ENCODE measurements at regions not wholly inside any gene's neighbourhood (a gene's known extent, or its start where the extent isn't known, plus 50 kb on each side); places are given as distances from the start of the nearest gene placed in this dataset.

DNA sequence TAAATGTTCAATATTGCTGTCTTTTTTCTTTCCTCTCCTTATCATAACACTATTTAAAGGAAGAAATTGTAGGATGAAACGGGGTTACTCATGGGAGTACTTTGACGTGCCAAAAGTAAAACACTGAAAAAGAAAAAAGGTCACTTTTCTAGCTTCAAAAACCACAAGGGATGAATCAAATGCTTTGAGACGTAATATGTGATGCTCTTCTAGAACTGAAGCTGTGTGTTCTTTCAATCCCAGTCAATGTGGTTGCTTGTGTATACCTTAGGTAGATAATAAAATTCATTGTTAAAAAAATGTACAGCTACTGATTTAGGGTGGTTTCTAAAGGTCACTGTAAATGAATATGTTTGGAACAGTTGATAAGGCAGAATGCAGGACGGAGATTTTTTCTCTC, 538.8 kb upstream of the ZNF717 start:
- Histone ChIP-seq H3K79me1 (ENCODE audit: low read length) (no peaks in the 10 kb centered on the region), H3K9ac (ENCODE audit: low read length) (no peak overlapping the region), H2AFZ (ENCODE audit: insufficient read depth, low read length, poor library complexity) (no peak overlapping the region), H3K4me2 (ENCODE audit: low read length) (no peak overlapping the region), H3K23ac (ENCODE audit: low read length) (no peak overlapping the region), H4K91ac (ENCODE audit: low read depth, low read length) (no peak overlapping the region), H3K18ac (ENCODE audit: low read length) (no peak overlapping the region), H4K12ac (ENCODE audit: low read depth, low read length) (no peak overlapping the region), H3K27me3 (ENCODE audit: insufficient read depth, low read length) (no peaks in the 10 kb centered on the region), H3K9me3 (ENCODE audit: insufficient read depth, low read depth, low read length) (no peaks in the 10 kb centered on the region), H2BK120ac (ENCODE audit: insufficient read depth, low read length, poor library complexity) (no peak overlapping the region), H3K27ac (ENCODE audit: low read depth, low read length) (no peak overlapping the region), H2AK5ac (ENCODE audit: low read length) (no peak overlapping the region), H3K79me2 (ENCODE audit: control insufficient read depth, insufficient read depth, low read length, poor library complexity) (no peaks in the 10 kb centered on the region), H3K4ac (ENCODE audit: low read depth, low read length) (no peak overlapping the region), H4K8ac (ENCODE audit: low read depth, low read length) (no peak overlapping the region), H3K4me1 (ENCODE audit: control insufficient read depth in 1 of 2, insufficient read depth in 2 of 2, low read length in 2 of 2) (no peaks in the 10 kb centered on the region), H3K36me3 (ENCODE audit: control insufficient read depth in 1 of 2, insufficient read depth in 2 of 2, low read length in 2 of 2) (no peaks in the 10 kb centered on the region), H3K14ac (ENCODE audit: low read length) (no peak overlapping the region), H3K4me3 (ENCODE audit: low read depth, low read length) (no peak overlapping the region), H2BK5ac (ENCODE audit: low read depth, low read length, poor library complexity) (no peak overlapping the region), H2BK12ac (ENCODE audit: low read length) (no peak overlapping the region)
- WGBS (ENCODE audit: extremely low coverage, insufficient coverage, insufficient read length), result no CpG with 5 or more reads among the region's 4 CpGs
- DNase-seq, result no peak

DNA sequence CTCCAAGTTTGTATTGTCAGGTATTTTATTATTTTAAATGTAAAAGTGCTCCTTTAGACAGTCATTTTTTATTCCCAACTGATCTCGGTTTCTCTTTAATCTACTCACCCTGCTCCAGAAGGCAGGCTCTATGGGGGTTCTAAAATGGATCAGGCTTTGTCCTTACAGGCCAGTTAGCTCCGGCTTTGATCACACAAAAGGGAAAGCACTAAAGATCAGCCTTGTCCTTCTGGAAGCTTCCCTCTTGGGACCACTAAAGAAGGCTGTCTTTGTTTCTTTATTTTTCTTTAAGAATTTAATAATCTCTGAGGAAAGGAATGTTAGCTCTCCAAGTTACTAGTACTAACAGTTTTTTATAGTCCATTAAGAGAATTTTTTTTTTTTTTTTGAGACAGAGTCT, 560.5 kb upstream of the ZNF717 start:
- no CpG with 5 or more reads among the region's 2 CpGs for WGBS (ENCODE audit: extremely low coverage, insufficient coverage, insufficient read length)
- H3K14ac ChIP-seq (ENCODE audit: low read length), result no peak overlapping the region
- H3K23ac ChIP-seq (ENCODE audit: low read length), result no peak overlapping the region
- H3K4ac ChIP-seq (ENCODE audit: low read depth, low read length), result no peak overlapping the region
- H3K27me3 ChIP-seq (ENCODE audit: insufficient read depth, low read length), result no peaks in the 10 kb centered on the region
- no peaks in the 10 kb centered on the region for H3K36me3 ChIP-seq (ENCODE audit: control insufficient read depth in 1 of 2, insufficient read depth in 2 of 2, low read length in 2 of 2)
- H3K27ac ChIP-seq (ENCODE audit: low read depth, low read length), result no peak overlapping the region
- no peak overlapping the region for H3K18ac ChIP-seq (ENCODE audit: low read length)
- H2BK120ac ChIP-seq (ENCODE audit: insufficient read depth, low read length, poor library complexity), result no peak overlapping the region
- H2BK5ac ChIP-seq (ENCODE audit: low read depth, low read length, poor library complexity), result no peak overlapping the region
- peaks cover 2% of the 10 kb centered on the region for H3K9me3 ChIP-seq (ENCODE audit: insufficient read depth, low read depth, low read length)
- no peak overlapping the region for H4K91ac ChIP-seq (ENCODE audit: low read depth, low read length)
- no peaks in the 10 kb centered on the region for H3K4me1 ChIP-seq (ENCODE audit: control insufficient read depth in 1 of 2, insufficient read depth in 2 of 2, low read length in 2 of 2)
- H4K8ac ChIP-seq (ENCODE audit: low read depth, low read length), result no peak overlapping the region
- no peaks in the 10 kb centered on the region for H3K79me2 ChIP-seq (ENCODE audit: control insufficient read depth, insufficient read depth, low read length, poor library complexity)
- DNase-seq, result no peak
- H2AFZ ChIP-seq (ENCODE audit: insufficient read depth, low read length, poor library complexity), result no peak overlapping the region
- H3K9ac ChIP-seq (ENCODE audit: low read length), result no peak overlapping the region
- no peak overlapping the region for H3K4me3 ChIP-seq (ENCODE audit: low read depth, low read length)
- H2AK5ac ChIP-seq (ENCODE audit: low read length), result no peak overlapping the region
- no peak overlapping the region for H2BK12ac ChIP-seq (ENCODE audit: low read length)
- H3K4me2 ChIP-seq (ENCODE audit: low read length), result no peak overlapping the region
- no peaks in the 10 kb centered on the region for H3K79me1 ChIP-seq (ENCODE audit: low read length)
- no peak overlapping the region for H4K12ac ChIP-seq (ENCODE audit: low read depth, low read length)

DNA sequence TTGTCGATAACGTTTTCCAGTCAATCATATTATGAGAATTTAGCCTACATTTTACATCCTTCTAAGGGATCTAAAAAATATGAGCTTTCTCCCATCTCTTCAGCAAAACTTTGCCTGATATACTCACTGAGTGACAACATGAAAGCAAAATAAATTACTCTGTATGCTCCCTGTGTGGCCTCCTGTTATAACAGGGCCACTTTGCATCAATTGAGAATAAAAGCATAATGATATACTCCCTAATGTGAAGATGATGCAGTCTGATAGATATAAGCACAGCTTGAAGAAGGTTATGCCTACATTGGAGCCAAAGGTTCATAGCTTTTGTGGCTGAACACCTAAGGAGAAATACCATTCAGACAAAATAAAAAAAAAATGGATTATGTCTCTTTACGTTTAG, 561.3 kb upstream of the ZNF717 start:
- Histone ChIP-seq H3K36me3 (ENCODE audit: control insufficient read depth in 1 of 2, insufficient read depth in 2 of 2, low read length in 2 of 2) (no peaks in the 10 kb centered on the region), H2AFZ (ENCODE audit: insufficient read depth, low read length, poor library complexity) (no peak overlapping the region), H3K18ac (ENCODE audit: low read length) (no peak overlapping the region), H3K27me3 (ENCODE audit: insufficient read depth, low read length) (no peaks in the 10 kb centered on the region), H2BK5ac (ENCODE audit: low read depth, low read length, poor library complexity) (no peak overlapping the region), H3K27ac (ENCODE audit: low read depth, low read length) (no peak overlapping the region), H4K8ac (ENCODE audit: low read depth, low read length) (no peak overlapping the region), H3K9me3 (ENCODE audit: insufficient read depth, low read depth, low read length) (peaks cover 2% of the 10 kb centered on the region), H4K91ac (ENCODE audit: low read depth, low read length) (no peak overlapping the region), H3K23ac (ENCODE audit: low read length) (no peak overlapping the region), H3K4me3 (ENCODE audit: low read depth, low read length) (no peak overlapping the region), H3K14ac (ENCODE audit: low read length) (no peak overlapping the region), H4K12ac (ENCODE audit: low read depth, low read length) (no peak overlapping the region), H3K4me2 (ENCODE audit: low read length) (no peak overlapping the region), H3K79me2 (ENCODE audit: control insufficient read depth, insufficient read depth, low read length, poor library complexity) (no peaks in the 10 kb centered on the region), H2BK12ac (ENCODE audit: low read length) (no peak overlapping the region), H2BK120ac (ENCODE audit: insufficient read depth, low read length, poor library complexity) (no peak overlapping the region), H3K9ac (ENCODE audit: low read length) (no peak overlapping the region), H3K4ac (ENCODE audit: low read depth, low read length) (no peak overlapping the region), H2AK5ac (ENCODE audit: low read length) (no peak overlapping the region), H3K4me1 (ENCODE audit: control insufficient read depth in 1 of 2, insufficient read depth in 2 of 2, low read length in 2 of 2) (no peaks in the 10 kb centered on the region), H3K79me1 (ENCODE audit: low read length) (no peaks in the 10 kb centered on the region)
- no CpG with 5 or more reads among the region's 3 CpGs for WGBS (ENCODE audit: extremely low coverage, insufficient coverage, insufficient read length)
- no peak for DNase-seq

DNA sequence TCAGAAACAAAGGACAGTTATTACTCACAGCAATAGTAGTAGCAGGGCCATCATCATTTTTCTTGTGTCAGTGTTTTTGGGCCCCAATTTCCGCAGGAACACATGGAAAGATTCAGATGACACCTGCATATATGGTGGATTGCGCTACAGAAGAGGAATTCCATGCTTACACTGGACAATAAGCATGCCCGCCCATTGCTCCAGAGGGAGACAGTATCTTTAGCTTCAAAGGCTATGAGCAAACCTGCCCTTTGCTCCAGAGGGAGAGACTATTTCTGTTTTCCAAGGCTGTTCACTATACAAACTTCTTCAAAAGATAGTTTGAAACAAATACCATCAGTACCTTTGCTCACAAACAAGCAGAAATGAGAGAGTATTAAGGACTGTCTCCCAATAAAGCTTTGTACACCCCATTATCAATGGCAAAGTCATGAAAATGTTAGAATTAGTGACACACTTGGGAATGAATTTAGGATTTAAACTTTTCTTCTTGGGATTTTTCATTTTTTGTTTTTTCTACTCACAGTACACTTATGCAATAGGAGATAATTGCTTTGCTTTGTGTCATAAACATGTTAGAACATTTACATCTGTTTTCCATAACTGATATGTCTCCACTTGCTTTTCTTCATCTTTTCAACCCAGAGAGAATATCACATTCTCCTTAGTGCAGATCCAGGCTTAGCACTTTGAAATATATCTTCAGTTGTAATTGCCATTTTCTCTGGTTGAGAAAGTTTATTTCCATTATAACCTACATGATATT, 564.5 kb upstream of the ZNF717 start:
- Histone ChIP-seq H3K4me2 (ENCODE audit: low read length) (no peak overlapping the region), H3K18ac (ENCODE audit: low read length) (no peak overlapping the region), H3K36me3 (ENCODE audit: control insufficient read depth in 1 of 2, insufficient read depth in 2 of 2, low read length in 2 of 2) (no peaks in the 10 kb centered on the region), H2BK120ac (ENCODE audit: insufficient read depth, low read length, poor library complexity) (no peak overlapping the region), H2AK5ac (ENCODE audit: low read length) (no peak overlapping the region), H3K4ac (ENCODE audit: low read depth, low read length) (no peak overlapping the region), H2BK5ac (ENCODE audit: low read depth, low read length, poor library complexity) (no peak overlapping the region), H3K27me3 (ENCODE audit: insufficient read depth, low read length) (no peaks in the 10 kb centered on the region), H2AFZ (ENCODE audit: insufficient read depth, low read length, poor library complexity) (no peak overlapping the region), H3K79me1 (ENCODE audit: low read length) (no peaks in the 10 kb centered on the region), H3K14ac (ENCODE audit: low read length) (no peak overlapping the region), H3K79me2 (ENCODE audit: control insufficient read depth, insufficient read depth, low read length, poor library complexity) (no peaks in the 10 kb centered on the region), H3K9me3 (ENCODE audit: insufficient read depth, low read depth, low read length) (peaks cover 2% of the 10 kb centered on the region), H3K27ac (ENCODE audit: low read depth, low read length) (no peak overlapping the region), H3K9ac (ENCODE audit: low read length) (no peak overlapping the region), H2BK12ac (ENCODE audit: low read length) (no peak overlapping the region), H3K4me3 (ENCODE audit: low read depth, low read length) (no peak overlapping the region), H3K4me1 (ENCODE audit: control insufficient read depth in 1 of 2, insufficient read depth in 2 of 2, low read length in 2 of 2) (no peaks in the 10 kb centered on the region), H3K23ac (ENCODE audit: low read length) (no peak overlapping the region), H4K91ac (ENCODE audit: low read depth, low read length) (no peak overlapping the region), H4K8ac (ENCODE audit: low read depth, low read length) (no peak overlapping the region), H4K12ac (ENCODE audit: low read depth, low read length) (no peak overlapping the region)
- WGBS (ENCODE audit: extremely low coverage, insufficient coverage, insufficient read length), result no CpG with 5 or more reads among the region's 3 CpGs
- no peak for DNase-seq
